GM12878 (cell line): ENCODE measurements at regions not wholly inside any gene's neighbourhood (a gene's known extent, or its start where the extent isn't known, plus 50 kb on each side); places are given as distances from the start of the nearest gene placed in this dataset.

Experiments used
- ATAC-seq: fragments of 200-7000 bp; cut with Tn5 transposase; 3 replicates; pipeline ENCODE4 v1.9.1; 2020; ENCODE audit warnings: mild to moderate bottlenecking, moderate library complexity
- BruUV-seq: library from RNA; stranded (reverse); fragments of 400-500 nt; replicated peaks from 2 replicates; lab custom pipeline; 2021; lab: Mats Ljungman, UMichigan
- CTCF ChIA-PET: fragments of 300-600 bp; sonication (Branson Sonifier 250); formaldehyde crosslinking; extraction: SDS; loops from one replicate; lab custom pipeline; 2021; ENCODE audit warnings: inconsistent platforms; lab: Yijun Ruan, JAX
- POLR2A ChIA-PET: fragments of 350-600 bp; formaldehyde crosslinking; extraction: SDS; loops from one replicate; lab custom pipeline; 2021; ENCODE audit warnings: inconsistent platforms; lab: Charles Lee
- RAD21 ChIA-PET: fragments of 300-600 bp; sonication (Branson Sonifier 250); formaldehyde crosslinking; loops from one replicate; lab custom pipeline; 2023; ENCODE audit warnings: antibody characterized with exemption; ENCODE audit not compliant: unreplicated experiment; lab: Charles Lee
- SMC1A ChIA-PET: fragments of 300-600 bp; sonication (Branson Sonifier 250); formaldehyde crosslinking; loops from one replicate; lab custom pipeline; 2023; ENCODE audit not compliant: unreplicated experiment, uncharacterized antibody; lab: Charles Lee
- DNase-seq: peaks from one replicate; pipeline ENCODE4 v3.0.0-alpha.2; 2011; ENCODE audit warnings: low read depth, low spot score
- FAIRE-seq: peaks from 3 replicates; lab custom pipeline; 2011; peaks lifted over from hg19 to GRCh38; lab: Jason Lieb, UNC
- H2AFZ ChIP-seq: 2 replicates; pipeline ENCODE4 v1.6.0; 2011; ENCODE audit warnings: low read depth, low read length, control low read depth; ENCODE audit not compliant: control insufficient read depth
- H3K27ac ChIP-seq: 2 replicates; pipeline ENCODE4 v1.5.1; 2011; ENCODE audit warnings: control low read depth; ENCODE audit not compliant: control insufficient read depth, insufficient read depth
- H3K27me3 ChIP-seq, 2 experiments: replicated peaks in 1 of 2; 2 replicates each; pipeline versions ENCODE4 v1.6.0 to v1.6.1; 2011; ENCODE audit warnings: low read length in 1 of 2; ENCODE audit not compliant: control insufficient read depth in 2 of 2, insufficient read depth in 2 of 2
- H3K36me3 ChIP-seq, 2 experiments: 2 replicates each; pipeline ENCODE4 v1.5.1; 2011; ENCODE audit warnings: low read length in 1 of 2; ENCODE audit not compliant: control insufficient read depth in 2 of 2, insufficient read depth in 2 of 2
- H3K4me1 ChIP-seq: 2 replicates; pipeline ENCODE4 v1.6.1; 2011; ENCODE audit warnings: mild to moderate bottlenecking, low read length, moderate library complexity, mixed read lengths; ENCODE audit not compliant: control insufficient read depth, insufficient read depth
- H3K4me2 ChIP-seq: 2 replicates; pipeline ENCODE4 v1.6.0; 2011; ENCODE audit warnings: control low read depth; ENCODE audit not compliant: control insufficient read depth, insufficient read depth
- H3K4me3 ChIP-seq: fragments of 200-600 bp; sonication (generic); 2 replicates; pipeline ENCODE4 v1.5.1; 2016
- H3K79me2 ChIP-seq: 2 replicates; pipeline ENCODE4 v1.6.0; 2011; ENCODE audit warnings: low read length; ENCODE audit not compliant: control insufficient read depth, insufficient read depth
- H3K9ac ChIP-seq: 2 replicates; pipeline ENCODE4 v1.8.0; 2011; ENCODE audit warnings: low read length, control low read depth, mixed read lengths; ENCODE audit not compliant: control insufficient read depth, insufficient read depth
- H3K9me3 ChIP-seq: replicated peaks from 3 replicates; pipeline ENCODE4 v1.5.1; 2011; ENCODE audit warnings: mild to moderate bottlenecking, low read length; ENCODE audit not compliant: control insufficient read depth, insufficient read depth
- H4K20me1 ChIP-seq: 2 replicates; pipeline ENCODE4 v1.6.0; 2011; ENCODE audit not compliant: control insufficient read depth, insufficient read depth
- BRCA1 ChIP-seq: IDR thresholded peaks from 2 replicates; pipeline ENCODE4 v1.6.1; 2011; ENCODE audit warnings: low read depth, low read length, improper control_type of control experiment
- CBFB ChIP-seq: IDR thresholded peaks from 2 replicates; pipeline ENCODE4 v1.6.1; 2016; ENCODE audit warnings: antibody characterized with exemption, low read depth
- GATAD2B ChIP-seq: fragments of 450-650 bp; conservative IDR thresholded peaks from 2 replicates; pipeline ENCODE4 v1.6.1; 2017; ENCODE audit warnings: low read depth, mild to moderate bottlenecking, moderate library complexity
- HCFC1 ChIP-seq: fragments of 150-350 bp; IDR thresholded peaks from 2 replicates; pipeline ENCODE4 v1.6.1; 2014; ENCODE audit warnings: low read length
- HDGF ChIP-seq: fragments of 450-650 bp; IDR thresholded peaks from 2 replicates; pipeline ENCODE4 v1.6.1; 2016; ENCODE audit warnings: antibody characterized with exemption
- IRF4 ChIP-seq: IDR thresholded peaks from 2 replicates; pipeline ENCODE4 v1.6.1; 2011; ENCODE audit warnings: low read depth, low read length
- KAT2A ChIP-seq: conservative IDR thresholded peaks from 2 replicates; pipeline ENCODE4 v1.6.1; 2011; ENCODE audit warnings: low read depth, low read length; ENCODE audit not compliant: control insufficient read depth
- LARP7 ChIP-seq: fragments of 450-650 bp; IDR thresholded peaks from 2 replicates; pipeline ENCODE4 v1.6.1; 2017; ENCODE audit warnings: mild to moderate bottlenecking
- MEF2B ChIP-seq: fragments of 450-650 bp; IDR thresholded peaks from 2 replicates; pipeline ENCODE4 v1.6.1; 2018; ENCODE audit warnings: mild to moderate bottlenecking, moderate library complexity; ENCODE audit not compliant: partially characterized antibody, poor library complexity, severe bottlenecking
- MYB ChIP-seq: fragments of 150-350 bp; IDR thresholded peaks from 2 replicates; pipeline ENCODE4 v1.6.1; 2014; ENCODE audit warnings: mild to moderate bottlenecking, low read depth, low read length, borderline replicate concordance
- MYC ChIP-seq: IDR thresholded peaks from 2 replicates; pipeline ENCODE4 v1.6.1; 2011; ENCODE audit warnings: mild to moderate bottlenecking, low read length, moderate library complexity, inconsistent platforms; ENCODE audit not compliant: insufficient read depth, insufficient replicate concordance, insufficient read length, severe bottlenecking
- NR2C2 ChIP-seq: IDR thresholded peaks from 2 replicates; pipeline ENCODE4 v1.6.1; 2011; ENCODE audit warnings: borderline replicate concordance, low read depth; ENCODE audit not compliant: control insufficient read depth, insufficient read length
- PML ChIP-seq: IDR thresholded peaks from 2 replicates; pipeline ENCODE4 v1.6.1; 2012; ENCODE audit warnings: low read length, inconsistent platforms
- SIX5 ChIP-seq: IDR thresholded peaks from 2 replicates; pipeline ENCODE4 v1.6.1; 2011; ENCODE audit warnings: mild to moderate bottlenecking, low read depth, low read length, moderate library complexity; ENCODE audit not compliant: severe bottlenecking
- SMAD5 ChIP-seq: IDR thresholded peaks from 2 replicates; pipeline ENCODE4 v1.6.1; 2016; ENCODE audit warnings: antibody characterized with exemption, low read depth
- SREBF1 ChIP-seq: IDR thresholded peaks from 2 replicates; pipeline ENCODE4 v1.6.1; 2012; ENCODE audit warnings: mild to moderate bottlenecking, low read length
- TCF12 ChIP-seq: IDR thresholded peaks from 2 replicates; pipeline ENCODE4 v1.6.1; 2011; ENCODE audit warnings: low read depth, mild to moderate bottlenecking, low read length
- ZNF384 ChIP-seq: IDR thresholded peaks from 2 replicates; pipeline ENCODE4 v1.6.1; 2012; ENCODE audit warnings: low read depth, mild to moderate bottlenecking, low read length, improper control_type of control experiment, borderline replicate concordance
- ZNF592 ChIP-seq: fragments of 450-650 bp; IDR thresholded peaks from 2 replicates; pipeline ENCODE4 v1.6.1; 2017; ENCODE audit warnings: mild to moderate bottlenecking, moderate library complexity
- WGBS: methylation state at CpG from one replicate; pipeline ENCODE4 v1.1.6; 2016; ENCODE audit warnings: low lambda C conversion rate; ENCODE audit not compliant: insufficient replicate concordance, insufficient coverage; ENCODE audit errors: missing lambda C conversion rate; 5-methylcytosine and 5-hydroxymethylcytosine counted together
- in situ Hi-C: fragments of 300-500 bp; cut with MboI; formaldehyde crosslinking; loops from 9 replicates; pipeline ENCODE4 v1.14.3; 2018; ENCODE audit warnings: mixed read lengths
- intact Hi-C: fragments of 100-400 bp; cut with micrococcal nuclease; formaldehyde crosslinking; loops from one replicate; pipeline ENCODE4 v1.14.2; 2022; ENCODE audit not compliant: unreplicated experiment

GRCh38 chr3:193757457-193757856 lies 164.4 kb downstream of the OPA1 start:
- 3% methylated on average over 2 of the region's 2 CpGs for WGBS
- ChIA-PET POLR2A (no interaction called here), RAD21 (no interaction called here), CTCF (interaction anchor here (0.6 kb wide), 1 partner anchor 557 kb away, joined by 3 read pairs; no protein-coding TSS in a partner anchor), SMC1A (interaction anchor here (2.8 kb wide), 1 partner anchor 10 kb away, joined by 8 read pairs; no protein-coding TSS in a partner anchor)
- no peaks in the 10 kb centered on the region for H3K36me3 ChIP-seq
- H3K9me3 ChIP-seq, result peaks cover 5% of the 10 kb centered on the region; the same call in 2 of the 3 replicates
- ATAC-seq (no peak), FAIRE-seq (no peak), DNase-seq (no peak)
- no peaks in the 10 kb centered on the region for H3K79me2 ChIP-seq
- H3K27ac ChIP-seq, result no peak overlapping the region
- no peak overlapping the region for H3K9ac ChIP-seq
- H3K4me1 ChIP-seq, result no peaks in the 10 kb centered on the region
- in situ Hi-C loops (no loop called here), intact Hi-C loops (no loop called here)
- H4K20me1 ChIP-seq, result no peaks in the 10 kb centered on the region
- BruUV-seq, result no TSS peak
- no peak overlapping the region for H3K4me3 ChIP-seq
- H2AFZ ChIP-seq, result no peak overlapping the region
- H3K27me3 ChIP-seq, result no peaks in the 10 kb centered on the region
- TF ChIP-seq SREBF1 (no peak), ZNF384 (no peak), BRCA1 (no peak), HDGF (no peak), LARP7 (no peak), HCFC1 (no peak), CBFB (no peak), MEF2B (no peak), PML (no peak), SMAD5 (no peak), IRF4 (no peak), GATAD2B (no peak), MYB (no peak), MYC (no peak), TCF12 (no peak), SIX5 (no peak), ZNF592 (no peak), KAT2A (no peak), NR2C2 (no peak)
- no peak overlapping the region for H3K4me2 ChIP-seq
